NCI-H128 (cell line): ENCODE measurements at regions not wholly inside any gene's neighbourhood (a gene's known extent, or its start where the extent isn't known, plus 50 kb on each side); places are given as distances from the start of the nearest gene placed in this dataset.

Experiments
- DNase-seq: peaks from one replicate; lab custom pipeline; 2025; ENCODE audit not compliant: unreplicated experiment; lab: John Stamatoyannopoulos, UW

GRCh38 chr7:4612237-4612636, 69.9 kb upstream of the FOXK1 start:
- DNase-seq: no peak

DNA sequence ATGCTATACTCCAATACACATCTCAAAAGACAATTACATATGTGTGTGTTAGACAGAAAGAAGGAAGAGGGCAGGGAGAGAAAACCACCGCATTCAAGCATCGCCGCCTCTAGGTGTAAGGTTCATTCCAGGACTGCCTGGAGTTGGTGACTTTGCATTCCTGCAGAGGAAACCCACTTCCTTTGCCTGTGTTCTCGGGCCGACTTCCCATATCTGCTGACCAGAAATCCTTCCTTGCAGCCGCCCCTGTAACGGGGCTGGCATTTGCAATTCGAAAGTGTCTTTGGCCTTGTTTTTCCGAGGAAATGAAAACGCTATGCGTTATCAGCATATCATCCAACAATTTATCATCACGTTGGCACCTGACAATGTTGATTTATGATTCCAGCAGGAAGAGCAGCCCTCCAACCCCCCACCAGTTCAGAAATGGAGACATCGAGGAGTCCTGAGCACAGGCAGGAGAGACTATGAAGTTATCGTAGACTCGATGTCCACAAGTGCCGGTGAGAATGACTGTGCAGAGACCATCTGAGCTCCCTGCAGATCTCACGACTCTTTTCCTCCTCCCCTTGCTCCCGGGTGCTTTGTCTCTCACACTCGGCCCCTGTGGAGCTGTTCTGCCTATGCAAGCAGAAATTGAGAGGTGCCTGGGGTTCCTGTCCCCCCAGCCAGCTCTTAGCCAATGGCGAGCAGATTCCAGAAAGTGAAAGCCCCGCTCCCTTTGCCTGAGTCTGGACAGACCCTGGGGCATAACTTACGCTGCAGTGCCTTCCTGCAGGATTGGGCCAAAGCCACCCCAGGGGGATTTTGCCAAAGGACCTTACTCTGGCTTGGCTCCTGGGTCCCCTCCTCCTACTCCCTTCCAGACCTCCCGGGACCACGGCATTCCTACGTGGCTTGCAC, 68.9 kb upstream of the FOXK1 start:
- no peak for DNase-seq

GRCh38 chr7:4613846-4614548, 68.1 kb upstream of the FOXK1 start:
- DNase-seq: no peak

GRCh38 chr7:4616116-4616515, 66.0 kb upstream of the FOXK1 start:
- DNase-seq: no peak

DNA sequence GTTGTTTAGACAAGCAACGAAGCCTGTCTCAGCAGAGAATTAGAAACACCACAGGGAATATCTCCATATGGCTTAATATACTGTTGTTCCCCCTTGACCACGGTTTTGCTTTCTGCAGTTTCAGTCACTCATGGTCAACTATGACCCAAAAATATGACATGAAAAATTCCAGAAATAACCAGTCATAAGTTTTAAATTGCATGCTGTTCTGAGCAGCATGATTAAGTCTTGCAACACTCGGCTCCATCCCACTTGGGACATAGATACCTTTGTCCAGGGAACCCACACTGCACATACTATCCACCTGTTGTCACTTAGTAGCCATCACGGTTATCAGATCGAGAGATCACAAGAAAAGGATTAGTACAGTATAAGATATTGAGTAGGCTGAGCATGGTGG, 60.7 kb upstream of the FOXK1 start:
- no peak for DNase-seq

DNA sequence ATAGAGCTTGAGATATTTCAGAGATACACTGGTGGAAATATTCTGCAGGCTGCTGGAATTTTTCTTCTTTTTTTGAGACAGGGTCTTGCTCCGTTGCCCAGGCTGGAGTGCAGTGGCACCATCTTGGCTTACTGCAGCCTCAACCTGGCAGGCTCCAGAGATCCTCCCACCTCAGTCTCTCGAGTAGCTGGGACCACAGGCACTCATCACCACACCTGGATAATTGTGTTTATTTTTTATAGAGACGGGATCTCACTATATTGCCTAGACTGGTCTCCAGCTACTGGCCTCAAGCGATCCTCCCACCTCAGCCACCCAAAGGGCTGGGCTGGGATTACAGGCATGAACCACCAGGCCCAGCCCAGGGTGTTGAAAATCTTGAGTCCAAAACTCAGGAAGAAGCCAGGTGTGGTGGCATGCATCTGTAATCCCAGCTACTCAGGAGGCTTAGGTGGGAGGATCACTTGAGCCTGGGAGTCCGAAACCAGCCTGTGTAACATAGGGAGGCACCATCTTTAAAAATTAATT, 55.7 kb upstream of the FOXK1 start:
- DNase-seq: no peak

DNA sequence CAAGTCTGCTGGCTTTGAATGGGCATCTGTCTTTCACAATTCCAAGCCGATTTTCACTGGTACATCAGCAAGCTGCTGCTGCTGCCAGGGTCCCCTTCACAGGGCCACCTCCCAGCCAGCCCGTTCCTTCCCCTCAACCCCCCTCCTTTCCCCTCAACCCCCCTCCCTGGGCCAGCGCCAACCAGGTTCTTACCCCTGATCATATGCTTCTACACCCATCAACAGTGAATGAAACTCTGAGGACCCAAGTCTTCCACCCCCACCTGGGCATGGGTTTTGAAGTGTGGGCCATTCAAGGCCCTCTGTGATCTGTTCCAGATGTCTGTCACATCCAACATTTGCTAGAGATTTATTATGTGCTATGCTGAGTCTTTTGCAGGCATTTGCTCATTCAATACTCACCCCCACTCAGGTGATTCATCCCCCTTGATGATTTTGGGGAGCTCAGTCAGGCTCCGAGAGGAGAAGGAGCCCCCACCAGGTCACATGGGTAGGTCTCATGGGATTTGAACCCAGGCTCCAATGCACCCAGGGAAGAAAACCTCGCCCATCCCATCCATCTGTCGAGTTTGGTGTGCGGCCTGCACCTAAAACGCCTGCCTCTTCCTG, 52.7 kb upstream of the FOXK1 start:
- DNase-seq: no peak

DNA sequence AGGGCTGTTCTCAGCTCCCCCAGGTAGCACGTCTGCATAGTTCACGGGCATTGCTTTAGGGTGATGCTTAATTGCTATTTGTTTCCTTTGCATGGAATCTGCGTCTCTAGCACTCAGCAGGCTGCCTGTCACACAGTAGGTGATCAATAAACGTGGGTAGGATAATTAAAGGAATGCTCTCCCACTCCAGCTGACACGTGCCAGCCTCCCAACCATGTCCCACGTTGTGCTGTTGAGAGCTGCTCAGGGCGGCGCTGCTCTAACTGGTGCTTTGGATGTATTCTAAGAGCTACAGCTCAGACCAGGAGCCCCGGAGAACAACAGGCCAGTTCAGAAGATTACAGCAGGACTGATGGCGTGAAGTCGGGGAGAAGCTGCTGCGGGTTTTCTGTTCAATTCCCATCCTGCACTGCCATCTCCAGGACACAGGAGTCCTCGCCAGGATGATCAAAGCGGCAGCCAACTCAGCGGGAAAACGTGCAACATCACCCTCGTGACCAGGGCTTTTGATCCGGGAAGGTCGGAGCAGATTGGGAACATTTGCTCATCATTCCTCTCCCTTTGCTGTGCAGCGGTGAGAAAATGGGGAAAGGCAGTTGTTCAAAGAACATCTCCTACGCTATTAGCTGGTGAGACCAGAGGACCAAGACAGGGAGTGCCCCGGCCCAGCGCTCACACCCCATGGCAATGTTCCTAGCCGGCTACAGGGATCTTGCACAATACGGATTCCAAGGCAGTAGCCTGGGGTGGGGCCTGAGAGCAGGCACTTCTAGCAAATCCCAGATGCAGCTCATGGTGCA, 50.5 kb upstream of the FOXK1 start:
- peak; percentile 41 for DNase-seq
